Adrenal gland (tissue), 9 donors: ENCODE measurements at regions not wholly inside any gene's neighbourhood (a gene's known extent, or its start where the extent isn't known, plus 50 kb on each side); places are given as distances from the start of the nearest gene placed in this dataset.

Experiments
- DNase-seq, 7 donors: peaks; one replicate each; pipeline ENCODE4 v3.0.0-alpha.2; 2019 to 2020
- H3K27ac ChIP-seq, 5 donors: fragments of 200-600 bp; sonication (generic) in 4 of 5; 1 replicate in 3 of 5; 2 replicates in 2 of 5; pipeline versions ENCODE4 v1.5.1 to v1.8.0; 2016 to 2020; ENCODE audit warnings: mild to moderate bottlenecking in 1 of 5
- H3K27me3 ChIP-seq: fragments of 200-600 bp; 2 replicates; pipeline ENCODE4 v1.8.0; 2021
- H3K36me3 ChIP-seq, 2 donors: fragments of 200-600 bp; replicated peaks in 1 of 2; 1 replicate in 1 of 2; 2 replicates in 1 of 2; pipeline versions ENCODE4 v1.5.1 to v1.8.0; 2018 to 2022
- H3K4me1 ChIP-seq, 2 donors: fragments of 200-600 bp; replicated peaks in 1 of 2; 1 replicate in 1 of 2; 2 replicates in 1 of 2; pipeline versions ENCODE4 v1.5.1 to v1.8.0; 2018 to 2021
- H3K4me3 ChIP-seq, 4 donors: fragments of 200-600 bp; sonication (generic) in 3 of 4; one replicate each; pipeline ENCODE4 v1.5.1; 2016 to 2018
- H3K9me3 ChIP-seq, 3 donors: fragments of 200-600 bp; sonication (generic) in 1 of 3; replicated peaks in 1 of 3; 1 replicate in 2 of 3; 2 replicates in 1 of 3; pipeline versions ENCODE4 v1.5.1 to v1.8.0; 2016 to 2021
- CTCF ChIP-seq, 6 experiments: fragments of 450-650 bp in 4 of 6; fragments of 200-600 bp in 2 of 6; sonication (generic) in 1 of 6; IDR thresholded peaks; 1 replicate in 5 of 6; 2 replicates in 1 of 6; pipeline versions ENCODE4 v1.5.1 to v1.8.0; 2016 to 2021; ENCODE audit warnings: antibody characterized with exemption in 6 of 6, mild to moderate bottlenecking in 2 of 6, moderate library complexity in 1 of 6
- POLR2A ChIP-seq, 2 donors: fragments of 450-650 bp; IDR thresholded peaks; one replicate each; pipeline ENCODE4 v1.6.1; 2017; ENCODE audit warnings: antibody characterized with exemption in 2 of 2, mild to moderate bottlenecking in 2 of 2, moderate library complexity in 1 of 2
- WGBS, 4 donors: extraction: QIAGEN DNeasy Blood & Tissue Kit in 2 of 4; methylation state at CpG; one replicate each; pipeline versions ENCODE4 v1.1.5 to v1.1.7; 2013 to 2017; 5-methylcytosine and 5-hydroxymethylcytosine counted together
- intact Hi-C, 2 donors: fragments of 100-400 bp; cut with DNase I; formaldehyde crosslinking; loops; one replicate each; pipeline versions ENCODE4 v1.14.1 to v1.15.0; 2022 to 2023
- donor health status: healthy with polysubstance abuse.
- donor health status: Bipolar disorder and iron deficiency.
- donor health status: DM: yes; HTN: yes; CAD: no.
- donor health status: DM: no; HTN: no; CAD: no.
- donor health status: DM: no; HTN: no; CAD: no.

- no peaks in the 10 kb centered on the region for H3K4me1 ChIP-seq
- TF ChIP-seq POLR2A (IDR thresholded peaks at IDR 0.05) (no peak), CTCF (IDR thresholded peaks at IDR 0.05) (no peak)
- H3K9me3 ChIP-seq, result peaks cover 0 to 6% (median 0%) of the 10 kb centered on the region in 3 donors
- no peak overlapping the region for H3K27ac ChIP-seq
- intact Hi-C loops, result no loop called here
- H3K27me3 ChIP-seq, result no peaks in the 10 kb centered on the region
- H3K36me3 ChIP-seq, result no peaks in the 10 kb centered on the region
- H3K4me3 ChIP-seq, result no peak overlapping the region
- DNase-seq, result no peak
These were observed 482.7 kb upstream of the SYT4 start for GRCh38 chr18:43760010-43760409.

DNA sequence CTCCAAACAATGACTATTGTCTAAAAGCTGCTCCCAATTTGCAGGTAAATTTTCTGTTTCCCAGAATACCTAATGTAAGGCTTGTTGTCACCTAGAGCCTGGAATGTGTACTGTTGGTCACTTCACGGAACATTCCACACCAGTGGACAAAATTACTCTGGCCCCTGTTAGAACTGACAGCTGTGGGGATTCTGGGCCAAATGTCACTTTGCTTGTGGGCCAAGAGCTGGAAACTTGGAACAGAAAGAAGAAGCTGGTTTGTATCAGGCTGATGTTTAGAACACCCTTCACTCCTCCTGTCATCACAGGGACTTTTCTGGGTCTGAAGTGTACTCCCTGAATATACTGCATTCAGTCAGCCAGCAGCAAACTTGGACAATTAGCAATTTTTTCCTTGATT, 495.6 kb upstream of the SYT4 start:
- Histone ChIP-seq H3K36me3 (no peaks in the 10 kb centered on the region), H3K9me3 (no peaks in the 10 kb centered on the region), H3K4me1 (no peaks in the 10 kb centered on the region), H3K27ac (no peak overlapping the region), H3K4me3 (no peak overlapping the region), H3K27me3 (no peaks in the 10 kb centered on the region)
- no peak for DNase-seq
- no peak for TF ChIP-seq POLR2A (IDR thresholded peaks at IDR 0.05)
- no peak for TF ChIP-seq CTCF (IDR thresholded peaks at IDR 0.05)
- intact Hi-C loops, result no loop called here
- 71 to 78% (median 76%) methylated on average over 1 of the region's 1 CpG for WGBS, 4 donors

DNA sequence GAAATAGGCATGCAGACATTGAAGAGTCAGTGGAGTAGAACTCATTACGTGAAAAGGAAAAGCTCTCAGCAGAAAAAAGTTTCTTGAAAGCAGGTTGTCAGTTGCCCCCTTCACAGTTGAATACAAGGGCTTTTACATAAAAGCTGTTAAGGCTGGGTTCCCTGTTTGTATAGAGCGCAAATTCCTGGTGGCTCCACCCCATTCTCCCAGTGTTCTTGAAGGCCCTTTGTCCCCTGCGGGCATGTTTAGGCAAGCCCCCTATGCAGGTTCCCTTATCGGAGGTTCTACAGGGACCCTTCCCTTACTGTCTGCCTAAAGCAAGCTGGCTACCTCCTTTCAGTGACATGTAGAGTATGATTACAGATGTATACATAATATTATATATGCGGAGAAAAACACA, 497.2 kb upstream of the SYT4 start:
- H3K4me3 ChIP-seq, result no peak overlapping the region
- no peaks in the 10 kb centered on the region for H3K4me1 ChIP-seq
- no peaks in the 10 kb centered on the region for H3K36me3 ChIP-seq
- no peaks in the 10 kb centered on the region for H3K9me3 ChIP-seq
- no peaks in the 10 kb centered on the region for H3K27me3 ChIP-seq
- TF ChIP-seq CTCF (IDR thresholded peaks at IDR 0.05) (no peak), POLR2A (IDR thresholded peaks at IDR 0.05) (no peak)
- no peak for DNase-seq
- intact Hi-C loops, result no loop called here
- no peak overlapping the region for H3K27ac ChIP-seq
- WGBS, 4 donors, result 85 to 90% (median 88%) methylated on average over 5 of the region's 5 CpGs

- intact Hi-C loops, result no loop called here
- no peak for TF ChIP-seq POLR2A (IDR thresholded peaks at IDR 0.05)
- no peak for TF ChIP-seq CTCF (IDR thresholded peaks at IDR 0.05)
- 58 to 74% (median 72%) methylated on average over 2 of the region's 2 CpGs for WGBS, 4 donors
- no peak overlapping the region for H3K4me3 ChIP-seq
- no peak overlapping the region for H3K27ac ChIP-seq
- no peaks in the 10 kb centered on the region for H3K4me1 ChIP-seq
- no peak for DNase-seq
- H3K9me3 ChIP-seq, result no peaks in the 10 kb centered on the region
- H3K36me3 ChIP-seq, result no peaks in the 10 kb centered on the region
- H3K27me3 ChIP-seq, result no peaks in the 10 kb centered on the region
These were observed 498.3 kb upstream of the SYT4 start for GRCh38 chr18:43775591-43775990.
